ENCODE measurements at regions not wholly inside any gene's neighbourhood (a gene's known extent, or its start where the extent isn't known, plus 50 kb on each side); places are given as distances from the start of the nearest gene placed in this dataset.
"Not testable (repeated sequence)": the region's sequence is repeated elsewhere in the genome, so short reads cannot be mapped to it uniquely, and the experiment has no call there.

- peaks cover 14% of the 10 kb centered on the region for H3K4me1 ChIP-seq (ENCODE audit: control insufficient read depth, insufficient read depth, low read length)
- no peak overlapping the region for H3K4me3 ChIP-seq (ENCODE audit: low read depth, low read length)
- no peaks in the 10 kb centered on the region for H3K36me3 ChIP-seq (ENCODE audit: control insufficient read depth, insufficient read depth, low read length)
- H3K9me3 ChIP-seq (ENCODE audit: control insufficient read depth, insufficient read depth, low read length) = no peaks in the 10 kb centered on the region
- no peak overlapping the region for H3K9ac ChIP-seq (ENCODE audit: low read depth, low read length)
- no peaks in the 10 kb centered on the region for H3K27me3 ChIP-seq (ENCODE audit: control insufficient read depth, insufficient read depth, low read length)
- H3K27ac ChIP-seq (ENCODE audit: low read depth, low read length) = no peak overlapping the region
Observed at GRCh38 chr5:112534067-112534583, 115.0 kb upstream of the EPB41L4A start.

- H3K27ac ChIP-seq (ENCODE audit: low read depth, low read length) = no peak overlapping the region
- no peaks in the 10 kb centered on the region for H3K27me3 ChIP-seq (ENCODE audit: control insufficient read depth, insufficient read depth, low read length)
- H3K9me3 ChIP-seq (ENCODE audit: control insufficient read depth, insufficient read depth, low read length) = no peaks in the 10 kb centered on the region
- H3K9ac ChIP-seq (ENCODE audit: low read depth, low read length) = no peak overlapping the region
- H3K4me1 ChIP-seq (ENCODE audit: control insufficient read depth, insufficient read depth, low read length) = peaks cover 14% of the 10 kb centered on the region
- H3K4me3 ChIP-seq (ENCODE audit: low read depth, low read length) = no peak overlapping the region
- no peaks in the 10 kb centered on the region for H3K36me3 ChIP-seq (ENCODE audit: control insufficient read depth, insufficient read depth, low read length)
Observed at GRCh38 chr5:112534611-112535255, 115.7 kb upstream of the EPB41L4A start.

- Histone ChIP-seq H3K27me3 (ENCODE audit: control insufficient read depth, insufficient read depth, low read length) (no peaks in the 10 kb centered on the region), H3K27ac (ENCODE audit: low read depth, low read length) (no peak overlapping the region), H3K9ac (ENCODE audit: low read depth, low read length) (no peak overlapping the region), H3K36me3 (ENCODE audit: control insufficient read depth, insufficient read depth, low read length) (no peaks in the 10 kb centered on the region), H3K9me3 (ENCODE audit: control insufficient read depth, insufficient read depth, low read length) (no peaks in the 10 kb centered on the region), H3K4me3 (ENCODE audit: low read depth, low read length) (no peak overlapping the region), H3K4me1 (ENCODE audit: control insufficient read depth, insufficient read depth, low read length) (peaks cover 14% of the 10 kb centered on the region)
Observed at GRCh38 chr5:112535356-112535755, 116.3 kb upstream of the EPB41L4A start.

GRCh38 chr5:112544558-112544957, 125.5 kb upstream of the EPB41L4A start:
- not testable (repeated sequence) for H3K27ac ChIP-seq (ENCODE audit: low read depth, low read length); H3K9ac ChIP-seq (ENCODE audit: low read depth, low read length); H3K27me3 ChIP-seq (ENCODE audit: control insufficient read depth, insufficient read depth, low read length); H3K36me3 ChIP-seq (ENCODE audit: control insufficient read depth, insufficient read depth, low read length); H3K4me1 ChIP-seq (ENCODE audit: control insufficient read depth, insufficient read depth, low read length); H3K9me3 ChIP-seq (ENCODE audit: control insufficient read depth, insufficient read depth, low read length); H3K4me3 ChIP-seq (ENCODE audit: low read depth, low read length)

- no peaks in the 10 kb centered on the region for H3K4me1 ChIP-seq (ENCODE audit: control insufficient read depth, insufficient read depth, low read length)
- no peaks in the 10 kb centered on the region for H3K27me3 ChIP-seq (ENCODE audit: control insufficient read depth, insufficient read depth, low read length)
- H3K36me3 ChIP-seq (ENCODE audit: control insufficient read depth, insufficient read depth, low read length) = no peaks in the 10 kb centered on the region
- H3K4me3 ChIP-seq (ENCODE audit: low read depth, low read length) = no peak overlapping the region
- H3K27ac ChIP-seq (ENCODE audit: low read depth, low read length) = no peak overlapping the region
- no peaks in the 10 kb centered on the region for H3K9me3 ChIP-seq (ENCODE audit: control insufficient read depth, insufficient read depth, low read length)
- H3K9ac ChIP-seq (ENCODE audit: low read depth, low read length) = no peak overlapping the region
Observed at GRCh38 chr5:112546946-112547592, 128.0 kb upstream of the EPB41L4A start.

GRCh38 chr5:112548246-112548881, 129.3 kb upstream of the EPB41L4A start:
- H3K4me3 ChIP-seq (ENCODE audit: low read depth, low read length) = no peak overlapping the region
- no peaks in the 10 kb centered on the region for H3K36me3 ChIP-seq (ENCODE audit: control insufficient read depth, insufficient read depth, low read length)
- no peaks in the 10 kb centered on the region for H3K4me1 ChIP-seq (ENCODE audit: control insufficient read depth, insufficient read depth, low read length)
- no peaks in the 10 kb centered on the region for H3K9me3 ChIP-seq (ENCODE audit: control insufficient read depth, insufficient read depth, low read length)
- H3K27ac ChIP-seq (ENCODE audit: low read depth, low read length) = no peak overlapping the region
- no peak overlapping the region for H3K9ac ChIP-seq (ENCODE audit: low read depth, low read length)
- H3K27me3 ChIP-seq (ENCODE audit: control insufficient read depth, insufficient read depth, low read length) = no peaks in the 10 kb centered on the region

- no peaks in the 10 kb centered on the region for H3K4me1 ChIP-seq (ENCODE audit: control insufficient read depth, insufficient read depth, low read length)
- H3K9me3 ChIP-seq (ENCODE audit: control insufficient read depth, insufficient read depth, low read length) = no peaks in the 10 kb centered on the region
- H3K4me3 ChIP-seq (ENCODE audit: low read depth, low read length) = no peak overlapping the region
- H3K27ac ChIP-seq (ENCODE audit: low read depth, low read length) = no peak overlapping the region
- no peaks in the 10 kb centered on the region for H3K27me3 ChIP-seq (ENCODE audit: control insufficient read depth, insufficient read depth, low read length)
- H3K36me3 ChIP-seq (ENCODE audit: control insufficient read depth, insufficient read depth, low read length) = no peaks in the 10 kb centered on the region
- no peak overlapping the region for H3K9ac ChIP-seq (ENCODE audit: low read depth, low read length)
Observed at GRCh38 chr5:112549127-112549526, 130.1 kb upstream of the EPB41L4A start.

GRCh38 chr5:112549605-112550166, 130.6 kb upstream of the EPB41L4A start:
- Histone ChIP-seq H3K4me3 (ENCODE audit: low read depth, low read length) (no peak overlapping the region), H3K9ac (ENCODE audit: low read depth, low read length) (no peak overlapping the region), H3K27me3 (ENCODE audit: control insufficient read depth, insufficient read depth, low read length) (no peaks in the 10 kb centered on the region), H3K27ac (ENCODE audit: low read depth, low read length) (no peak overlapping the region), H3K9me3 (ENCODE audit: control insufficient read depth, insufficient read depth, low read length) (no peaks in the 10 kb centered on the region), H3K4me1 (ENCODE audit: control insufficient read depth, insufficient read depth, low read length) (no peaks in the 10 kb centered on the region), H3K36me3 (ENCODE audit: control insufficient read depth, insufficient read depth, low read length) (no peaks in the 10 kb centered on the region)

GRCh38 chr5:112551419-112552032, 132.4 kb upstream of the EPB41L4A start:
- H3K4me3 ChIP-seq (ENCODE audit: low read depth, low read length) = no peak overlapping the region
- no peaks in the 10 kb centered on the region for H3K9me3 ChIP-seq (ENCODE audit: control insufficient read depth, insufficient read depth, low read length)
- H3K4me1 ChIP-seq (ENCODE audit: control insufficient read depth, insufficient read depth, low read length) = no peaks in the 10 kb centered on the region
- H3K36me3 ChIP-seq (ENCODE audit: control insufficient read depth, insufficient read depth, low read length) = no peaks in the 10 kb centered on the region
- no peak overlapping the region for H3K9ac ChIP-seq (ENCODE audit: low read depth, low read length)
- H3K27me3 ChIP-seq (ENCODE audit: control insufficient read depth, insufficient read depth, low read length) = no peaks in the 10 kb centered on the region
- no peak overlapping the region for H3K27ac ChIP-seq (ENCODE audit: low read depth, low read length)

- no peaks in the 10 kb centered on the region for H3K27me3 ChIP-seq (ENCODE audit: control insufficient read depth, insufficient read depth, low read length)
- no peaks in the 10 kb centered on the region for H3K4me1 ChIP-seq (ENCODE audit: control insufficient read depth, insufficient read depth, low read length)
- H3K36me3 ChIP-seq (ENCODE audit: control insufficient read depth, insufficient read depth, low read length) = no peaks in the 10 kb centered on the region
- H3K4me3 ChIP-seq (ENCODE audit: low read depth, low read length) = no peak overlapping the region
- H3K9me3 ChIP-seq (ENCODE audit: control insufficient read depth, insufficient read depth, low read length) = no peaks in the 10 kb centered on the region
- no peak overlapping the region for H3K9ac ChIP-seq (ENCODE audit: low read depth, low read length)
- H3K27ac ChIP-seq (ENCODE audit: low read depth, low read length) = no peak overlapping the region
Observed at GRCh38 chr5:112552216-112552615, 133.1 kb upstream of the EPB41L4A start.
